ENCODE measurements at regions not wholly inside any gene's neighbourhood (a gene's known extent, or its start where the extent isn't known, plus 50 kb on each side); places are given as distances from the start of the nearest gene placed in this dataset.

GRCh38 chr10:43982250-43982649 is 333.6 kb upstream of the ZNF32 start:
- H3K4me1 ChIP-seq (ENCODE audit: low read length) = peaks cover 5% of the 10 kb centered on the region
- H2AFZ ChIP-seq (ENCODE audit: low read depth, low read length) = no peak overlapping the region
- no peaks in the 10 kb centered on the region for H4K20me1 ChIP-seq (ENCODE audit: insufficient read depth, low read length)
- H3K27ac ChIP-seq (ENCODE audit: low read length) = no peak overlapping the region
- no peaks in the 10 kb centered on the region for H3K36me3 ChIP-seq (replicated peaks; ENCODE audit: low read depth, low read length)
- no peaks in the 10 kb centered on the region for H3K27me3 ChIP-seq (ENCODE audit: low read depth, low read length)
- H3K79me2 ChIP-seq (ENCODE audit: low read length) = no peaks in the 10 kb centered on the region
- H3K4me2 ChIP-seq (ENCODE audit: low read length) = no peak overlapping the region
- H3K4me3 ChIP-seq (ENCODE audit: low read length) = no peak overlapping the region
- H3K9ac ChIP-seq (ENCODE audit: low read length) = no peak overlapping the region
- TF ChIP-seq EZH2phosphoT487 (IDR thresholded peaks at IDR 0.05; ENCODE audit: low read depth) = no peak
- no peak for TF ChIP-seq CTCF (IDR thresholded peaks at IDR 0.05; ENCODE audit: low read depth, low read length)
- no peaks in the 10 kb centered on the region for H3K9me3 ChIP-seq (ENCODE audit: insufficient read depth, low read length)

DNA sequence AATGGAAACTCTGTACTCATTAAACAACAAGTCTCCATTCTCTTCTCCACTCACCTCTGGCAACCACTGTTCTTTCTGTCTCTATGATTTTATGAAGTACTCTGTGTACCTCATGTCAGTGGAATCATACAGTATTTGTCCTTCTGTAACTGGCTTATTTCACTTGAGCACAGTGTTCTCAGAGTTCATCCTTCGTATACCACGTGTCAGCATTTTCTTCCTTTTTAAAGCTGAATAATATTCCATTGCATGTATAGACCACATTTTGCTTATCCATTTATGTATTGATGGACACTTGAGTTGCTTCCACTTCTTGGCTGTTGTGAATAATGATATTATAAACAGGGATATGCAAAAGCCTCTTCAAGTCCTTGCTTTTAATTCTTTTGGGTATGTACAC is 333.0 kb upstream of the ZNF32 start:
- Histone ChIP-seq H3K9me3 (ENCODE audit: insufficient read depth, low read length) (no peaks in the 10 kb centered on the region), H3K27me3 (ENCODE audit: low read depth, low read length) (no peaks in the 10 kb centered on the region), H3K4me2 (ENCODE audit: low read length) (no peak overlapping the region), H3K4me1 (ENCODE audit: low read length) (peaks cover 5% of the 10 kb centered on the region), H3K79me2 (ENCODE audit: low read length) (no peaks in the 10 kb centered on the region), H3K36me3 (replicated peaks; ENCODE audit: low read depth, low read length) (no peaks in the 10 kb centered on the region), H2AFZ (ENCODE audit: low read depth, low read length) (no peak overlapping the region), H3K27ac (ENCODE audit: low read length) (no peak overlapping the region), H4K20me1 (ENCODE audit: insufficient read depth, low read length) (no peaks in the 10 kb centered on the region), H3K9ac (ENCODE audit: low read length) (no peak overlapping the region), H3K4me3 (ENCODE audit: low read length) (no peak overlapping the region)
- TF ChIP-seq CTCF (IDR thresholded peaks at IDR 0.05; ENCODE audit: low read depth, low read length) = no peak
- TF ChIP-seq EZH2phosphoT487 (IDR thresholded peaks at IDR 0.05; ENCODE audit: low read depth) = no peak

DNA sequence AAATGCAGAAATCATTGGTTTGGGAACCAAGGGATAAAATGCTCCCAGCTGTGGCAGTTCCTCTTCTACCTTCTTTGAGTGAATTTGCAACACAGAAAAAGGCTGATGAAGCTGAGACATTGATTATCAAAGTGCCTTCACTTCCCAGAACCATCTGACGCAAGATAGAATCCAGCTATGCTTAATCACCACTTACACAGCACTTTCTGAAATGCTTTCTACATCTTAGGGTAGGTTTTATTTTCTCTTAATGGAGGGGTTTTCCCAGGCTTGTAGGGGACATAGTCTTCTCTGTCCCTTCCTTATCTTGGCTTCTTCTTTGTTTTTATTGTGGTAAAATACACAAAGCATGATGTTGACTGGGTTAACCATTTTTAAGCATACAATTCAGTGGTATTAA is 332.6 kb upstream of the ZNF32 start:
- no peak overlapping the region for H3K4me2 ChIP-seq (ENCODE audit: low read length)
- H3K9ac ChIP-seq (ENCODE audit: low read length) = no peak overlapping the region
- no peaks in the 10 kb centered on the region for H3K27me3 ChIP-seq (ENCODE audit: low read depth, low read length)
- H3K27ac ChIP-seq (ENCODE audit: low read length) = no peak overlapping the region
- H3K4me1 ChIP-seq (ENCODE audit: low read length) = peaks cover 5% of the 10 kb centered on the region
- no peaks in the 10 kb centered on the region for H4K20me1 ChIP-seq (ENCODE audit: insufficient read depth, low read length)
- TF ChIP-seq CTCF (IDR thresholded peaks at IDR 0.05; ENCODE audit: low read depth, low read length) (no peak), EZH2phosphoT487 (IDR thresholded peaks at IDR 0.05; ENCODE audit: low read depth) (no peak)
- H3K4me3 ChIP-seq (ENCODE audit: low read length) = no peak overlapping the region
- H3K36me3 ChIP-seq (replicated peaks; ENCODE audit: low read depth, low read length) = no peaks in the 10 kb centered on the region
- no peaks in the 10 kb centered on the region for H3K9me3 ChIP-seq (ENCODE audit: insufficient read depth, low read length)
- H3K79me2 ChIP-seq (ENCODE audit: low read length) = no peaks in the 10 kb centered on the region
- H2AFZ ChIP-seq (ENCODE audit: low read depth, low read length) = no peak overlapping the region

- Histone ChIP-seq H3K9me3 (ENCODE audit: insufficient read depth, low read length) (no peaks in the 10 kb centered on the region), H3K79me2 (ENCODE audit: low read length) (no peaks in the 10 kb centered on the region), H4K20me1 (ENCODE audit: insufficient read depth, low read length) (no peaks in the 10 kb centered on the region), H2AFZ (ENCODE audit: low read depth, low read length) (no peak overlapping the region), H3K36me3 (replicated peaks; ENCODE audit: low read depth, low read length) (no peaks in the 10 kb centered on the region), H3K27me3 (ENCODE audit: low read depth, low read length) (no peaks in the 10 kb centered on the region), H3K4me1 (ENCODE audit: low read length) (peaks cover 5% of the 10 kb centered on the region), H3K4me3 (ENCODE audit: low read length) (no peak overlapping the region), H3K27ac (ENCODE audit: low read length) (no peak overlapping the region), H3K4me2 (ENCODE audit: low read length) (no peak overlapping the region), H3K9ac (ENCODE audit: low read length) (no peak overlapping the region)
- TF ChIP-seq EZH2phosphoT487 (IDR thresholded peaks at IDR 0.05; ENCODE audit: low read depth) (no peak), CTCF (IDR thresholded peaks at IDR 0.05; ENCODE audit: low read depth, low read length) (no peak)
Observed at GRCh38 chr10:43980715-43981114, 332.0 kb upstream of the ZNF32 start.
